CD4-positive, CD25-positive, alpha-beta regulatory T cell (primary cell): ENCODE measurements at regions not wholly inside any gene's neighbourhood (a gene's known extent, or its start where the extent isn't known, plus 50 kb on each side); places are given as distances from the start of the nearest gene placed in this dataset.

Experiments used
- ATAC-seq, 2 donors: fragments of 150-1000 bp; cut with Tn5 transposase; one replicate each; pipeline ENCODE4 v1.10.0; 2021; ENCODE audit warnings: low read depth in 2 of 2, moderate number of reproducible peaks in 2 of 2, moderate library complexity in 1 of 2
- DNase-seq, 3 donors: peaks; one replicate each; pipeline versions ENCODE4 v3.0.0 to v3.0.0-alpha.2; 2012 to 2022; ENCODE audit warnings: mixed read lengths in 1 of 3
- H3K27ac ChIP-seq: one replicate; pipeline ENCODE4 v1.7.0; 2013; ENCODE audit warnings: mild to moderate bottlenecking, low read length; ENCODE audit not compliant: insufficient read depth, poor library complexity, severe bottlenecking
- H3K27me3 ChIP-seq: one replicate; pipeline ENCODE4 v1.7.0; 2013; ENCODE audit warnings: low read length; ENCODE audit not compliant: control insufficient read depth, insufficient read depth
- H3K36me3 ChIP-seq: one replicate; pipeline ENCODE4 v1.7.0; 2013; ENCODE audit warnings: mild to moderate bottlenecking, low read length, moderate library complexity; ENCODE audit not compliant: control insufficient read depth, insufficient read depth
- H3K4me1 ChIP-seq: 2 replicates; pipeline ENCODE4 v1.7.0; 2013; ENCODE audit warnings: mild to moderate bottlenecking, low read length; ENCODE audit not compliant: insufficient read depth, control insufficient read depth, poor library complexity, severe bottlenecking
- H3K4me3 ChIP-seq: one replicate; pipeline ENCODE4 v1.7.0; 2013; ENCODE audit warnings: low read depth, mild to moderate bottlenecking, low read length, moderate library complexity
- H3K9me3 ChIP-seq, 2 experiments: 1 replicate in 1 of 2; 2 replicates in 1 of 2; pipeline ENCODE4 v1.7.0; 2013; ENCODE audit warnings: low read length in 2 of 2, mild to moderate bottlenecking in 1 of 2, moderate library complexity in 1 of 2; ENCODE audit not compliant: control insufficient read depth in 2 of 2
- H3K27ac Mint-ChIP-seq, 3 donors: one replicate each; pipeline ENCODE4 v1.8.0; 2020 to 2022; ENCODE audit warnings: mild to moderate bottlenecking in 3 of 3, mixed read lengths in 3 of 3, moderate library complexity in 2 of 3
- H3K27me3 Mint-ChIP-seq: one replicate; pipeline ENCODE4 v1.8.0; 2022; ENCODE audit warnings: mild to moderate bottlenecking, mixed read lengths
- H3K36me3 Mint-ChIP-seq: one replicate; pipeline ENCODE4 v1.8.0; 2020; ENCODE audit warnings: mixed read lengths
- H3K4me1 Mint-ChIP-seq, 4 donors: one replicate each; pipeline ENCODE4 v1.8.0; 2020 to 2022; ENCODE audit warnings: mixed read lengths in 4 of 4, mild to moderate bottlenecking in 1 of 4
- H3K4me3 Mint-ChIP-seq, 4 donors: one replicate each; pipeline ENCODE4 v1.8.0; 2020 to 2022; ENCODE audit warnings: mild to moderate bottlenecking in 4 of 4, mixed read lengths in 4 of 4, moderate library complexity in 3 of 4
- H3K9me3 Mint-ChIP-seq, 7 donors: one replicate each; pipeline ENCODE4 v1.8.0; 2020 to 2022; ENCODE audit warnings: mixed read lengths in 7 of 7, mild to moderate bottlenecking in 3 of 7, moderate library complexity in 2 of 7

- Histone ChIP-seq H3K9me3 (no peaks in the 10 kb centered on the region), H3K4me1 (no peaks in the 10 kb centered on the region), H3K36me3 (no peaks in the 10 kb centered on the region), H3K4me3 (no peak overlapping the region), H3K27me3 (no peaks in the 10 kb centered on the region), H3K27ac (no peak overlapping the region)
- Mint-ChIP-seq H3K4me3 (no peak overlapping the region), H3K9me3 (peaks cover 0 to 6% (median 0%) of the 10 kb centered on the region in 7 donors), H3K27me3 (no peaks in the 10 kb centered on the region), H3K4me1 (no peaks in the 10 kb centered on the region), H3K36me3 (no peaks in the 10 kb centered on the region), H3K27ac (no peak overlapping the region)
- DNase-seq, result no peak
- ATAC-seq, result no peak
These were observed 829.5 kb upstream of the MDGA2 start for GRCh38 chr14:48504921-48505320.

DNA sequence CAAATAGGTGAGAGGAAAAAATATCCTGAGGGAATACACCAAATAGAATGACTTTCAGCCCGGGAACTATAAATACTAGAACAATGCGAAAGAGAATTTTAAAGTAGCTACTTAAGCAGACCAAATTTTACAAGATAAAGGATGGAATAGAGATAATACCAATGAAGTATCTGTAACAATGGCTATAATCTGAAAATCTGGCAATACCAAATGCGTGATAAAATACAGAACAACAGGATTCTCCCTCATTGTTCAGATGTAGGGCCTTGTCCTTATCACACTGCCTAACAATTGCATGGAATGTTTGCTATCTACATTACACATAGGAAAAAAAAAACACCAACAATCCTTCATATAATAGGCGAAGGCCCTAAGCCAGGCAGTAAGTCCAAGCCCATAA lies 815.4 kb upstream of the MDGA2 start:
- H3K36me3 Mint-ChIP-seq, result no peaks in the 10 kb centered on the region
- no peak overlapping the region for H3K27ac Mint-ChIP-seq
- H3K9me3 Mint-ChIP-seq, result peaks cover 0 to 19% (median 3%) of the 10 kb centered on the region in 7 donors
- no peaks in the 10 kb centered on the region for H3K27me3 Mint-ChIP-seq
- no peaks in the 10 kb centered on the region for H3K4me1 Mint-ChIP-seq
- no peak overlapping the region for H3K4me3 Mint-ChIP-seq
- no peak overlapping the region for H3K27ac ChIP-seq
- H3K9me3 ChIP-seq, result peaks cover 0 to 2% of the 10 kb centered on the region in 2 experiments
- H3K27me3 ChIP-seq, result no peaks in the 10 kb centered on the region
- no peaks in the 10 kb centered on the region for H3K36me3 ChIP-seq
- no peak overlapping the region for H3K4me3 ChIP-seq
- no peaks in the 10 kb centered on the region for H3K4me1 ChIP-seq
- DNase-seq (no peak), ATAC-seq (no peak)

DNA sequence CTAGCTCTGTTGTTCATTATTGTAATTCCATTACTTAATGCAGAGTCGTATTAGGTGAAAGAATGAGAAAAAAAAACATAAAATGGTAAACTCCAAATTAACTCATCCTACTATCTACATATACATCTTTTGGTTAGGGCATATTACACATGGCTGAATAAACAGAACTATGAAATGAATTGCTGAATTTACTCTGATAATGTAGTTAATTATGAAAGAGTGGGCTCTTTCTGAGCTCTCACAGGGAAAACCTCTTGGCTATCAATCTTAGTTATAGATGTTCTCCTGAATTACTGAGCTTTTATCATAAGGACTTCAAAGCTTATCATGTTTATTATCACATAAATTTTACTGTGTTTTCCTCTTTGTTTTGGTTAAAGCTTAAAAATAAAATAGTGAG lies 798.5 kb upstream of the MDGA2 start:
- Mint-ChIP-seq H3K9me3 (peaks cover 0 to 6% (median 2%) of the 10 kb centered on the region in 7 donors), H3K4me3 (no peak overlapping the region), H3K36me3 (no peaks in the 10 kb centered on the region), H3K4me1 (no peaks in the 10 kb centered on the region), H3K27ac (no peak overlapping the region), H3K27me3 (no peaks in the 10 kb centered on the region)
- H3K9me3 ChIP-seq, result no peaks in the 10 kb centered on the region
- no peak overlapping the region for H3K4me3 ChIP-seq
- no peaks in the 10 kb centered on the region for H3K36me3 ChIP-seq
- no peak overlapping the region for H3K27ac ChIP-seq
- no peaks in the 10 kb centered on the region for H3K4me1 ChIP-seq
- no peaks in the 10 kb centered on the region for H3K27me3 ChIP-seq
- no peak for ATAC-seq
- DNase-seq, result no peak

DNA sequence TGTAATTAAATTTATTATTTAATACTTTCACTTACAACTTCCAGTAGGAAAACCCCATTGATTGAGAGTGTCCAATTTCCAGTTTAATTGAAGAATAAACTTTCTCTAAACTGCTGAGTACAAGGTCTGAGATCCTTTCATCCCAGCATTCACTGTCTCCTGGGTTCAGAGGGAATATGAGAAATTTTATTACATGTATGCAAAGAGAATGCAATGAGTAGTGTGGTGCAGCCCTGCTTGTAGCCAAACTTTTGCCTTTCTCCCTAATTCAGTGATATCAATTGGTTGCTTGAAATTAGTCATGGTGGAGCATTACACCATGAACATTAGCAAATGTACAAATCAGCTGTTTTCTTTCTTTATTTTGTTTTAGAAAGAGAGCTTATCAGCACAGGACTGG lies 780.6 kb upstream of the MDGA2 start:
- H3K4me3 ChIP-seq, result no peak overlapping the region
- H3K27ac Mint-ChIP-seq, result no peak overlapping the region
- H3K27ac ChIP-seq, result no peak overlapping the region
- H3K27me3 ChIP-seq, result no peaks in the 10 kb centered on the region
- DNase-seq, result no peak
- no peak for ATAC-seq
- H3K4me1 ChIP-seq, result no peaks in the 10 kb centered on the region
- H3K36me3 ChIP-seq, result no peaks in the 10 kb centered on the region
- no peak overlapping the region for H3K4me3 Mint-ChIP-seq
- peaks cover 0 to 6% (median 4%) of the 10 kb centered on the region in 7 donors for H3K9me3 Mint-ChIP-seq
- no peaks in the 10 kb centered on the region for H3K36me3 Mint-ChIP-seq
- H3K27me3 Mint-ChIP-seq, result no peaks in the 10 kb centered on the region
- no peaks in the 10 kb centered on the region for H3K4me1 Mint-ChIP-seq
- H3K9me3 ChIP-seq, result no peaks in the 10 kb centered on the region

- Mint-ChIP-seq H3K27me3 (no peaks in the 10 kb centered on the region), H3K27ac (no peak overlapping the region), H3K9me3 (peaks cover 0 to 8% (median 4%) of the 10 kb centered on the region in 7 donors), H3K36me3 (no peaks in the 10 kb centered on the region), H3K4me1 (no peaks in the 10 kb centered on the region), H3K4me3 (no peak overlapping the region)
- Histone ChIP-seq H3K27ac (no peak overlapping the region), H3K9me3 (no peaks in the 10 kb centered on the region), H3K4me3 (no peak overlapping the region), H3K36me3 (no peaks in the 10 kb centered on the region), H3K4me1 (no peaks in the 10 kb centered on the region), H3K27me3 (no peaks in the 10 kb centered on the region)
- DNase-seq (no peak), ATAC-seq (no peak)
These were observed 779.5 kb upstream of the MDGA2 start for GRCh38 chr14:48454887-48455286.

- no peak overlapping the region for H3K27ac Mint-ChIP-seq
- DNase-seq, result no peak
- H3K36me3 Mint-ChIP-seq, result no peaks in the 10 kb centered on the region
- no peak overlapping the region for H3K4me3 Mint-ChIP-seq
- H3K27me3 ChIP-seq, result no peaks in the 10 kb centered on the region
- H3K9me3 Mint-ChIP-seq, result peaks cover 0 to 9% (median 7%) of the 10 kb centered on the region in 7 donors
- no peaks in the 10 kb centered on the region for H3K36me3 ChIP-seq
- ATAC-seq, result no peak
- H3K4me1 Mint-ChIP-seq, result no peaks in the 10 kb centered on the region
- H3K4me3 ChIP-seq, result no peak overlapping the region
- no peak overlapping the region for H3K27ac ChIP-seq
- H3K9me3 ChIP-seq, result no peaks in the 10 kb centered on the region
- H3K27me3 Mint-ChIP-seq, result no peaks in the 10 kb centered on the region
- H3K4me1 ChIP-seq, result no peaks in the 10 kb centered on the region
These were observed 777.1 kb upstream of the MDGA2 start for GRCh38 chr14:48452437-48452995.

GRCh38 chr14:48435221-48435620 lies 759.8 kb upstream of the MDGA2 start:
- Mint-ChIP-seq H3K27ac (no peak overlapping the region), H3K36me3 (no peaks in the 10 kb centered on the region), H3K4me3 (no peak overlapping the region), H3K9me3 (peaks cover 0 to 5% (median 0%) of the 10 kb centered on the region in 7 donors), H3K27me3 (no peaks in the 10 kb centered on the region), H3K4me1 (no peaks in the 10 kb centered on the region)
- Histone ChIP-seq H3K36me3 (no peaks in the 10 kb centered on the region), H3K27ac (no peak overlapping the region), H3K4me3 (no peak overlapping the region), H3K4me1 (no peaks in the 10 kb centered on the region), H3K9me3 (peaks cover 0 to 8% of the 10 kb centered on the region in 2 experiments), H3K27me3 (no peaks in the 10 kb centered on the region)
- ATAC-seq (no peak), DNase-seq (no peak)

DNA sequence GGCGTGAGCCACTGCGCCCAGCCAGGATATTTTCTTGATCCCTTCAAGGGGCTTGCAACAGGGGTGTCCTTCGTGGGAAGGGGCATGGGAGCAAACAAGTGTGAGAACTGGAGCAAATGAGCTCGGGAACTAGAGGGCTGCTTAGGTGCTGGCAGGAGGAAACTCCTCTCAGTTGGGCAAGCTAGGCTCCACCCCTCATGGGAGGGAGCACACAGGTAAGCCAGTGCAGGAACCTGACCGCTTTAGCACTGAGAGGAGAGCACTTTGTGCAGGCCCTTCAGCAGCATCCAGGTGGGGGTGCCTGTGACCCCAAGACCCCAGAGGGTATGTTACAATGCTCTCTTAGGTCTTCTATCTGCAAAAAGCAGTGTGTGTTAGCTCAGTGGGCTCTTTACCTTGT lies 755.4 kb upstream of the MDGA2 start:
- Mint-ChIP-seq H3K4me1 (no peaks in the 10 kb centered on the region), H3K27me3 (no peaks in the 10 kb centered on the region), H3K27ac (no peak overlapping the region), H3K36me3 (no peaks in the 10 kb centered on the region), H3K9me3 (peaks cover 0 to 6% (median 0%) of the 10 kb centered on the region in 7 donors), H3K4me3 (no peak overlapping the region)
- Histone ChIP-seq H3K4me3 (no peak overlapping the region), H3K9me3 (peaks cover 0 to 10% of the 10 kb centered on the region in 2 experiments), H3K27me3 (no peaks in the 10 kb centered on the region), H3K4me1 (no peaks in the 10 kb centered on the region), H3K27ac (no peak overlapping the region), H3K36me3 (no peaks in the 10 kb centered on the region)
- no peak for DNase-seq
- no peak for ATAC-seq
